ENCODE measurements at regions not wholly inside any gene's neighbourhood (a gene's known extent, or its start where the extent isn't known, plus 50 kb on each side); places are given as distances from the start of the nearest gene placed in this dataset.

DNA sequence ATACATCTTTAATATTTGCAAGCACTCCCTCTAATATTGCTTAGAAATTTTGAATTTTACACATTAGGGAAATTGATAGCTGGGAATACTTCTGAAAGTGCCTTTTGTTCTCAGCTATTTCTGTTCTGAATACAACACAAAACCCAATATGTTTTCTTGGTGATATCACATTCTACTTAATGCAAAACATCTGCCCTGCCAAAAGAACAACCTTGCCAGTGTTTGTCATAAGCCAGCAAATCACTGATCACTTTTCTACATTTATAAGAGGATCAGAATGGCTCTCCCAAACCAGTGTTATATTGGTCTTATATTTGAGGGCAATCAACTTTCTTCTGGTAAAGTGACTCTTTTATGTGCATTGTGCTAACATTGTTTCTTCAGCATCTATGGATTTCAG lies 126.8 kb upstream of the APOOL start:
- DNase-seq (ENCODE audit: low spot score in 2 of 2) = no peak
- Histone ChIP-seq H3K27me3 (ENCODE audit: low read depth) (no peaks in the 10 kb centered on the region), H3K9me3 (no peaks in the 10 kb centered on the region), H3K4me3 (no peak overlapping the region), H3K36me3 (replicated peaks) (no peaks in the 10 kb centered on the region), H3K4me1 (no peaks in the 10 kb centered on the region)
- in situ Hi-C loops (cut with MboI; ENCODE audit: low sequenced_read_pairs) = no loop called here

GRCh38 chrX:84893897-84894296 lies 109.8 kb upstream of the APOOL start:
- in situ Hi-C loops (cut with MboI; ENCODE audit: low sequenced_read_pairs) = no loop called here
- H3K36me3 ChIP-seq (replicated peaks) = no peaks in the 10 kb centered on the region
- no peaks in the 10 kb centered on the region for H3K27me3 ChIP-seq (ENCODE audit: low read depth)
- no peaks in the 10 kb centered on the region for H3K9me3 ChIP-seq
- H3K4me3 ChIP-seq = no peak overlapping the region
- H3K4me1 ChIP-seq = no peaks in the 10 kb centered on the region
- DNase-seq (ENCODE audit: low spot score in 2 of 2) = no peak

GRCh38 chrX:84907324-84907968 lies 96.2 kb upstream of the APOOL start:
- in situ Hi-C loops (cut with MboI; ENCODE audit: low sequenced_read_pairs) = loop anchor here (10.0 kb wide), 1 partner anchor 173 kb away; no protein-coding TSS in a partner anchor
- DNase-seq (ENCODE audit: low spot score in 2 of 2) = peak in 1 of 2 experiments; percentile 57
- H3K4me3 ChIP-seq = no peak overlapping the region

GRCh38 chrX:84909151-84909550 lies 94.5 kb upstream of the APOOL start:
- in situ Hi-C loops (cut with MboI; ENCODE audit: low sequenced_read_pairs) = loop anchor here (10.0 kb wide), 1 partner anchor 174 kb away; no protein-coding TSS in a partner anchor
- Histone ChIP-seq H3K4me3 (no peak overlapping the region), H3K4me1 (peaks cover 2% of the 10 kb centered on the region), H3K36me3 (replicated peaks) (no peaks in the 10 kb centered on the region), H3K9me3 (no peaks in the 10 kb centered on the region), H3K27me3 (ENCODE audit: low read depth) (no peaks in the 10 kb centered on the region)
- DNase-seq (ENCODE audit: low spot score in 2 of 2) = no peak

More at GRCh38 chrX:84907324-84907968, 96.2 kb upstream of the APOOL start:
- Histone ChIP-seq H3K9me3 (no peaks in the 10 kb centered on the region), H3K36me3 (replicated peaks) (no peaks in the 10 kb centered on the region), H3K4me1 (peaks cover 2% of the 10 kb centered on the region), H3K27me3 (ENCODE audit: low read depth) (no peaks in the 10 kb centered on the region)

DNA sequence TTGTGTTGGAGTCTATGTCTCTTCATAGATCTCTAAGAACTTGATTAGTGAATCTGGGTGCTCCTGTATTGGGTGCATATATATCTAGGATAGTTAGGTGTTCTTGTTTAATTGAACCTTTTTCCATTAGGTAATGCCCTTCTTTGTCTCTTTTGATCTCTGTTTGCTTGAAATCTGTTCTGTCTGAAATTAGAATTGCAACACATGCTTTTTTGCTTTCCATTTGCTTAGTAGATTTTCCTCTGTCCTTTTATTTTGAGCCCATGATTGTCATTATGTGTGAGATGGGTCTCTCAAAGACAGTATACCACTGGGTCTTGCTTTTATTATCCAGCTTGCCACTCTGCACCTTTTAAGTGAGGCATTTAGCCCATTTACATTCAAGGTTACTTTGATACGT lies 79.1 kb upstream of the APOOL start:
- H3K4me3 ChIP-seq = no peak overlapping the region
- no peak for DNase-seq (ENCODE audit: low spot score in 2 of 2)
- in situ Hi-C loops (cut with MboI; ENCODE audit: low sequenced_read_pairs) = no loop called here
- H3K27me3 ChIP-seq (ENCODE audit: low read depth) = no peaks in the 10 kb centered on the region
- peaks cover 2% of the 10 kb centered on the region; the same call in 1 of the 2 replicates for H3K9me3 ChIP-seq
- H3K4me1 ChIP-seq = no peaks in the 10 kb centered on the region
- no peaks in the 10 kb centered on the region for H3K36me3 ChIP-seq (replicated peaks)

DNA sequence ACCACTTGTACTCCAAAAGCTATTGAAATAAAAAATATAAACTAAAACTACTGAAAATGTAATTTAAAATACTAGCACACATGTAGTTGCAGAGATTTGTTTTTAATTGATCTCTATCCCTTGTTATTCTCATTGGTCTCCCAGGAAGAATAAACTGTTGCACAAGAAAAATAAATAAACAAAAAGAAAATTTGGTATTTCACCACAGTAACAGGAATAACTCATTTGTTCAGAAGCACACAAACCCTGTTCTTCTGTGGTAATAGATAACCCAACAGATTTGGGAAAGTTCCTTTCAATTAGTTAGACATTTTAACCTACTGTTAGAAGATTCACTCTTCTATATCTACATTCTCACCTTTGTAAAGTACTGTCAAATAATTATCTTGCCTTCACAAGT lies 70.9 kb upstream of the APOOL start:
- H3K36me3 ChIP-seq (replicated peaks) = no peaks in the 10 kb centered on the region
- H3K27me3 ChIP-seq (ENCODE audit: low read depth) = no peaks in the 10 kb centered on the region
- no peak overlapping the region for H3K4me3 ChIP-seq
- H3K9me3 ChIP-seq = no peaks in the 10 kb centered on the region
- in situ Hi-C loops (cut with MboI; ENCODE audit: low sequenced_read_pairs) = no loop called here
- H3K4me1 ChIP-seq = no peaks in the 10 kb centered on the region
- no peak for DNase-seq (ENCODE audit: low spot score in 2 of 2)

DNA sequence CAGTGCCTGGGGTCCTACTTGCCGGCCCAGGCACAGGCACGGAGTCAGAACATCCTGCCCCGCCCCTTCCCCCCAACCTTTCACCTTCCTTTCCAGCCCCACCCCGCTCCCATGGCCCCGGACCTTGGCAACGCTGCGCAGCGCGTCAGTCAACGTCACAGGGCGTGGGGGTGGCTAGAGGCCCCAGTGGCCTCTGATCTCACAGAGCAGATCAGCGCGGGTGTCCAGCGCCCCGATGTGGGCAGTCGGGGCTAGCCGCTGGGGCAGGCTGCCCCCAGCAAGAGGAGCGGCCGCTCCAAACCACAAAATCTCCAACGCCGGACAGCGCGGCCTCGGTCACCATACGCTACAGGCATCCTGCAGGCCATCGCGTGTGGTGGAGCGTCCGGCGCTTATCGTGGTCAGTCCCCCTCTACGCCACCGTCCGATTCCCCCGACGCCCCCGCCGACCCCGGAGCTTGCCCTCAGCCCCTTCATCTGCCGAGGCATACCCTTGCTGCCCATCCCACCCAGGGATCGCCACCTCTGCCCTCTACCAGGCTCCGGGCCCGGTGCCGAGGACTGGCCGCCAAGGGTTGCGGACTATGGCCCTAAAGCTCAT lies 69.6 kb upstream of the APOOL start:
- in situ Hi-C loops (cut with MboI; ENCODE audit: low sequenced_read_pairs) = no loop called here
- H3K9me3 ChIP-seq = no peaks in the 10 kb centered on the region
- DNase-seq (ENCODE audit: low spot score in 2 of 2) = no peak

More for the DNA sequence above, 69.6 kb upstream of the APOOL start:
- peaks cover 4% of the 10 kb centered on the region; the same call in 1 of the 2 replicates for H3K4me1 ChIP-seq
- no peak overlapping the region for H3K4me3 ChIP-seq
- no peaks in the 10 kb centered on the region for H3K36me3 ChIP-seq (replicated peaks)
- no peaks in the 10 kb centered on the region for H3K27me3 ChIP-seq (ENCODE audit: low read depth)

All from HAP-1 (cell line).